Stimulated activated naive B cell treated with anti-CD40 and anti-IgM and Interleukin-4, amounts not matched to agents 10 μg/mL and 1 μg/mL and 100 μg/mL, for 72 hours (primary cell): ENCODE measurements at regions not wholly inside any gene's neighbourhood (a gene's known extent, or its start where the extent isn't known, plus 50 kb on each side); places are given as distances from the start of the nearest gene placed in this dataset.

Experiments used
- ATAC-seq, 2 donors: fragments of 150-1000 bp; cut with Tn5 transposase; replicated peaks; 2 replicates each; pipeline ENCODE4 v1.10.0; 2021; ENCODE audit warnings: moderate library complexity in 1 of 2
- DNase-seq: peaks from one replicate; pipeline ENCODE4 v3.0.0; 2021
- H3K27ac Mint-ChIP-seq: one replicate; pipeline ENCODE4 v1.8.0; 2022; ENCODE audit warnings: mild to moderate bottlenecking, mixed read lengths
- H3K27me3 Mint-ChIP-seq, 2 donors: one replicate each; pipeline ENCODE4 v1.8.0; 2022; ENCODE audit warnings: mixed read lengths in 2 of 2
- H3K36me3 Mint-ChIP-seq, 2 donors: one replicate each; pipeline ENCODE4 v1.8.0; 2022; ENCODE audit warnings: mixed read lengths in 2 of 2, mild to moderate bottlenecking in 1 of 2
- H3K4me1 Mint-ChIP-seq, 2 donors: one replicate each; pipeline ENCODE4 v1.8.0; 2022; ENCODE audit warnings: mixed read lengths in 2 of 2, mild to moderate bottlenecking in 1 of 2
- H3K4me3 Mint-ChIP-seq, 2 donors: one replicate each; pipeline ENCODE4 v1.8.0; 2022; ENCODE audit warnings: mild to moderate bottlenecking in 2 of 2, mixed read lengths in 2 of 2, moderate library complexity in 1 of 2
- H3K9me3 Mint-ChIP-seq, 2 donors: one replicate each; pipeline ENCODE4 v1.8.0; 2022; ENCODE audit warnings: mixed read lengths in 2 of 2, mild to moderate bottlenecking in 1 of 2

DNA sequence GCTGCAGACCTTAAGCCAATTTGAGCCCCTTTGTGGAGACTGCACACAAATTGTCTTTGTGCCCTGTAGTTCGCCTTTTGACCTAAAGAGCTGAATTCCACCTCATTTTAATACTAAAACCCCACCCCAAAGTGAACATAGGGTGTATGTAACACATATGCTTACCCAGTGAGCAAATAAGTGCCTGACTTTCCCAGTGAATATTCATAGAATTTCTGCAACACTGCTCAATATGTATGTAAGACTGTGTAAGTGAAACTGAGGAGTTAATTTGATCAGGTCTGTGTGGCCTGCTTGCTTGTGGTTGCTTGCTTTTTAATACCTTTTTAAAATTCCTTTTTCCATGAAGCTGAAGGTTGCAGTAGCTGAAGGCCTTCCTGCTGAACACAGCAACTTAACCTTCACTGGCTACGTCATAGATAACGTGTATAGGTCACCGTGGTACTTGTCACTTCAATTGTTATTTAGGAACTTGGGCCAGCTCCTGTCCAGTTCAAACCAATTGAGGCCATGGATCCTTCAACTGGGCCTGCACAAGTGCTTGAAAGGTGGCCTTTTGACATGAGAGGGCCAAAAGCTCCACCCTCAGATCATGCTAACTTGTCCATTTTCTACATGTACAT lies 131.7 kb upstream of the BTBD3 start:
- Mint-ChIP-seq H3K4me1 (no peaks in the 10 kb centered on the region), H3K36me3 (no peaks in the 10 kb centered on the region), H3K27me3 (no peaks in the 10 kb centered on the region), H3K27ac (no peak overlapping the region), H3K9me3 (no peaks in the 10 kb centered on the region), H3K4me3 (no peak overlapping the region)
- DNase-seq, result no peak
- no peak for ATAC-seq

DNA sequence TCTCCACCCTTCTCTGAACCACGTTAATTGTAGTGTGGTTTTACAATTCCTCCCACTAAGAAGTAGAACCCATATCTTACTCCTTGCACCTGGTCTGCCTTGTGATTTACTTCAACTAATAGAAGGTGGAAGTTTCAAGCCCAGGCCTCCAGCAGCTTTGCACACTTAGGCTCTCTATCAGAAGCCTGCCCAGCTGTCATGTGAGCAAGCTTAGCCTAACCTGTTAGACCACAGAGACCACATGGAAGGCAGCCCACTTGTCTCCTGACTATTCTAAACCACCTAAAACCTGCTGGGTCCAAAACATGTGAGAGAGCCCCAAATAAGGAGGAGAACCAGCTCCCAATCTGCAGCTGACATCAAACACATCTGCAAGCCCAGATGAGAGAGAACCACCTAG lies 127.6 kb upstream of the BTBD3 start:
- Mint-ChIP-seq H3K27me3 (no peaks in the 10 kb centered on the region), H3K27ac (no peak overlapping the region), H3K4me1 (no peaks in the 10 kb centered on the region), H3K4me3 (no peak overlapping the region), H3K36me3 (no peaks in the 10 kb centered on the region), H3K9me3 (no peaks in the 10 kb centered on the region)
- ATAC-seq (no peak), DNase-seq (no peak)

DNA sequence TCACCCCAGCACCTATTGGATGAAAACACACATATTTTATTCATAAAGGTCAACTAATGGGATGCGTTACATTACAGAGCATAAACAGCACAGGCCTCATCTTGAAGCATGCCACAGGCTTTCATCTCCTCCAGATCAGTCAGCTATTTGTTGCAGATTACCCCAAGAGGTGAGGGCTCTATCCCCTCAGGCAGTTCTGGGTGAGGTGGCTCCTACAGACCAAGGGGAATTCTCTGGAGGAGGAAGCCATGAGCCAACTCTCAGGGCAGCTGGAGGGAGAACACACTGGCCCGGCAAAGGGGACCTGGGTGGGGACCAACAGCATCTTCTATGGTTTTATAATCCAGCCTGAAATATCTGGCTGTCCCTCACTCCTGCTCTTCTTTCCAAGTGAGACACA lies 126.4 kb upstream of the BTBD3 start:
- no peak for ATAC-seq
- Mint-ChIP-seq H3K9me3 (no peaks in the 10 kb centered on the region), H3K27me3 (no peaks in the 10 kb centered on the region), H3K27ac (no peak overlapping the region), H3K36me3 (no peaks in the 10 kb centered on the region), H3K4me3 (no peak overlapping the region), H3K4me1 (no peaks in the 10 kb centered on the region)
- no peak for DNase-seq

GRCh38 chr20:11791835-11792567 lies 125.7 kb upstream of the BTBD3 start:
- no peaks in the 10 kb centered on the region for H3K27me3 Mint-ChIP-seq
- ATAC-seq (no peak), DNase-seq (no peak)
- H3K36me3 Mint-ChIP-seq, result no peaks in the 10 kb centered on the region
- H3K4me1 Mint-ChIP-seq, result no peaks in the 10 kb centered on the region
- no peak overlapping the region for H3K27ac Mint-ChIP-seq
- H3K9me3 Mint-ChIP-seq, result no peaks in the 10 kb centered on the region
- no peak overlapping the region for H3K4me3 Mint-ChIP-seq

GRCh38 chr20:11792568-11792953 lies 125.1 kb upstream of the BTBD3 start:
- Mint-ChIP-seq H3K36me3 (no peaks in the 10 kb centered on the region), H3K4me3 (no peak overlapping the region), H3K9me3 (no peaks in the 10 kb centered on the region), H3K4me1 (no peaks in the 10 kb centered on the region), H3K27me3 (no peaks in the 10 kb centered on the region), H3K27ac (no peak overlapping the region)
- DNase-seq (no peak), ATAC-seq (no peak)

DNA sequence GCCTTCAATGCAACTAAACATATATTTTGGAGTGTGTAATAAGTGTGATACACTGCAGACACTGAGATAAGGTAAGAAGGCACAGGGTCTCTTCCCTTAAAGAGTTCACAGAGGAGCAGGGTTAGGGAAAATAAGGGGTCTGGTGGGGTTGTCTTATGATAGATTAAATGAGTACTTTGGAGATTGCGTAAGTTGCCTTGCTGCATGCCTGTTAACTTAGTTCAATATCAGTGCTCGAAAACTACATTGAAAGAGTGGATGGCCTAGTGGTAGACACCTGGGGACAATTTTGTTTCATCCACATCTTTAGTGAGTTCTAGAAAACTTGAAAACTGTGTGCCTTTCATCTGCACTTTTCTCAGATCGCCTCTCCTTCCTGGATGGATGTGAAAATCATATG lies 123.2 kb upstream of the BTBD3 start:
- Mint-ChIP-seq H3K4me1 (no peaks in the 10 kb centered on the region), H3K27me3 (no peaks in the 10 kb centered on the region), H3K4me3 (no peak overlapping the region), H3K27ac (no peak overlapping the region), H3K36me3 (no peaks in the 10 kb centered on the region), H3K9me3 (no peaks in the 10 kb centered on the region)
- no peak for ATAC-seq
- DNase-seq, result no peak

GRCh38 chr20:11795071-11795615 lies 122.5 kb upstream of the BTBD3 start:
- no peaks in the 10 kb centered on the region for H3K9me3 Mint-ChIP-seq
- no peak overlapping the region for H3K4me3 Mint-ChIP-seq
- H3K4me1 Mint-ChIP-seq, result no peaks in the 10 kb centered on the region
- H3K36me3 Mint-ChIP-seq, result no peaks in the 10 kb centered on the region
- DNase-seq, result no peak
- H3K27ac Mint-ChIP-seq, result no peak overlapping the region
- no peak for ATAC-seq
- H3K27me3 Mint-ChIP-seq, result no peaks in the 10 kb centered on the region

- Mint-ChIP-seq H3K9me3 (no peaks in the 10 kb centered on the region), H3K27me3 (no peaks in the 10 kb centered on the region), H3K27ac (no peak overlapping the region), H3K4me3 (no peak overlapping the region), H3K4me1 (no peaks in the 10 kb centered on the region), H3K36me3 (no peaks in the 10 kb centered on the region)
- ATAC-seq (no peak), DNase-seq (no peak)
Measured at GRCh38 chr20:11796026-11796425, 121.7 kb upstream of the BTBD3 start.

- no peak for DNase-seq
- Mint-ChIP-seq H3K36me3 (no peaks in the 10 kb centered on the region), H3K9me3 (no peaks in the 10 kb centered on the region), H3K27ac (no peak overlapping the region), H3K4me3 (no peak overlapping the region), H3K27me3 (no peaks in the 10 kb centered on the region), H3K4me1 (no peaks in the 10 kb centered on the region)
- no peak for ATAC-seq
Measured at GRCh38 chr20:11797156-11797555, 120.5 kb upstream of the BTBD3 start.

GRCh38 chr20:11799281-11799684 lies 118.4 kb upstream of the BTBD3 start:
- H3K27ac Mint-ChIP-seq, result no peak overlapping the region
- no peaks in the 10 kb centered on the region for H3K4me1 Mint-ChIP-seq
- no peaks in the 10 kb centered on the region for H3K36me3 Mint-ChIP-seq
- no peak overlapping the region for H3K4me3 Mint-ChIP-seq
- DNase-seq (no peak), ATAC-seq (no peak)
- peaks cover 0 to 5% of the 10 kb centered on the region in 2 donors for H3K9me3 Mint-ChIP-seq
- H3K27me3 Mint-ChIP-seq, result no peaks in the 10 kb centered on the region

DNA sequence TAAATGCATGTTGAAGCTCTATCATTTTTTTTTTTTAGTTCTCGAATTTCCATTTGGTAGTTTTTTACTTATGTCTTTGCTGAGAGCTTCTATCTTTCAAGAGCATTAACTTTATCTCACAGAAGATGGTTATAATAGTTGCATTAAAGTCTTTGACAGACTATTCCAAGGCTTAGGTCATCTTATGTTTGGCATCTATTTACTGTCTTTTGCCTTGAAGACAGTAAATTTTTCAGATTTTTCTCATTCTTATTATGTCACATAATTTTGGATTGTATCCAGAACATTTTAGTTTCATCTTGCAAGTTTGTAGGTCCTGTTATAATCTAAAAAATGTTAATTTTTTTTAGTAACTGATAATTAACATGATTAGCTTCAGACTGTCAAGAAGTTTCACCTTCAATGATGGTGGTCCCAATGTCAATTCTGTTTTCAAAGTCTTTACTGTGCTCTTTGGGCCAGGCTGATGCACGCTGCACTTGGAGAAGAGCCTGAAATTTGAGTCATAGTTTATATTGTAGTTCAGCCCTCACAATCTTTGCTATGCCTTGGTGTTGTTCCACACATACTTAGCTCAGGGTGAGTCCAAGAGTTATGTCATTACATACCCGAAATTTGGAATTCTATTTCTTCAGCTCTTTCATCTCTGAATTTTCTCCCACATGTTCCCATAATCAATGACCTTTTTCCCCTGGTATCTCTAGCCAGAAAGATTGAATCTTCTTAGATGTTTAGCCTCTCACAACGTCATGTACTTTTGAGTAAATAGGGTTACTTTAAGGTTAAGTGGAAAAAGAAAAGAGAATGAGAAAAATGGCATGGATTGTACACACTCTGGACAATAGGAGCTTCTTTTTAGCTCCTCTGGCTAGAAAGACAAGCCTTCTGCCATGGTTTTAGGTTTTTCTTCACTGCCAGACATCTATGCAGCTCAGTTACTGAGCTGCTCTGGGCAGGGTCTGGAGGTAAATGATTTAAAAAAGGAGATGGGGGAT lies 110.3 kb upstream of the BTBD3 start:
- ATAC-seq, result no peak
- Mint-ChIP-seq H3K4me1 (no peaks in the 10 kb centered on the region), H3K27ac (no peak overlapping the region), H3K36me3 (no peaks in the 10 kb centered on the region), H3K4me3 (no peak overlapping the region), H3K9me3 (peaks cover 0 to 5% of the 10 kb centered on the region in 2 donors), H3K27me3 (no peaks in the 10 kb centered on the region)
- no peak for DNase-seq

GRCh38 chr20:11808841-11809240 lies 108.9 kb upstream of the BTBD3 start:
- Mint-ChIP-seq H3K9me3 (peaks cover 0 to under 1% of the 10 kb centered on the region in 2 donors), H3K4me3 (no peak overlapping the region)

DNA sequence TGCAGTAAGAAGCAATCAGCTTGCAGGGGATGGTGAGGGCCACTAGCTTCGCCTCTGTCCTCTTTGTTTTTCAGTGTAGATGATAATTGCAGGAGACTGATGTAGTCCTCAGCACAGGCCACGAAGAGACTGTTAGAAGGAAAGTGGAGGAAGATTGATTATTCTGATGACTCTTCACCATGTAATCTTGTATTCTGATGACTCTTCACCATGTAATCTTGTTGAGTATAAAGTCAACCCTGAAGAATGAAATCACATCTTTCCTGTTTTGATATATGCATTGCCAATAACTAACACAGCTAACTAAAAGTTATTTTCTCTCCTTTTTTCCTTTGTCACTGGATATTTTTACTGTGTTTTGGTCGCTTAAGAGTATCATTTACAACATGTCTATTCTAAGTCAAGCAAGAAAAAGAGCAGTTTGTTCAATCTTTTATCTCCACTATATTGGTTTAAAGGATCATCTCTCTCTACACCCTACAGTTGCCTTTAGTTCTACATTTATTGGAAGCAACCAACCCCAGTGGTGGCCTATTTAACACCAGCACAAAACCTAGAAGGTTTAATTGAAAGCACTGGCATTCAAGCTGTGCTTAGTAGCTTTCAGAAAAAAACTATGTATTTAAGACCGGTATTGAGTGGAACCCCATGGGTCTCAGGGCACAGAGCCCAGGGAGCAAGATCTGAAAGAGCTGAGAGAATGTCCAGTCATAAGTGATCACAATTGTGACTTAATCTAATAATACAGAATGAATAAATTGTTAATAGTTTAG lies 107.2 kb upstream of the BTBD3 start:
- no peaks in the 10 kb centered on the region for H3K36me3 Mint-ChIP-seq
- H3K27me3 Mint-ChIP-seq, result no peaks in the 10 kb centered on the region
- DNase-seq (no peak), ATAC-seq (no peak)
- no peaks in the 10 kb centered on the region for H3K9me3 Mint-ChIP-seq
- no peak overlapping the region for H3K27ac Mint-ChIP-seq
- no peaks in the 10 kb centered on the region for H3K4me1 Mint-ChIP-seq
- H3K4me3 Mint-ChIP-seq, result no peak overlapping the region

More at GRCh38 chr20:11808841-11809240, 108.9 kb upstream of the BTBD3 start:
- H3K27me3 Mint-ChIP-seq, result no peaks in the 10 kb centered on the region
- H3K27ac Mint-ChIP-seq, result no peak overlapping the region
- no peaks in the 10 kb centered on the region for H3K36me3 Mint-ChIP-seq
- no peaks in the 10 kb centered on the region for H3K4me1 Mint-ChIP-seq
- ATAC-seq, result no peak
- DNase-seq, result no peak
